ENCODE measurements at regions not wholly inside any gene's neighbourhood (a gene's known extent, or its start where the extent isn't known, plus 50 kb on each side); places are given as distances from the start of the nearest gene placed in this dataset.

DNA sequence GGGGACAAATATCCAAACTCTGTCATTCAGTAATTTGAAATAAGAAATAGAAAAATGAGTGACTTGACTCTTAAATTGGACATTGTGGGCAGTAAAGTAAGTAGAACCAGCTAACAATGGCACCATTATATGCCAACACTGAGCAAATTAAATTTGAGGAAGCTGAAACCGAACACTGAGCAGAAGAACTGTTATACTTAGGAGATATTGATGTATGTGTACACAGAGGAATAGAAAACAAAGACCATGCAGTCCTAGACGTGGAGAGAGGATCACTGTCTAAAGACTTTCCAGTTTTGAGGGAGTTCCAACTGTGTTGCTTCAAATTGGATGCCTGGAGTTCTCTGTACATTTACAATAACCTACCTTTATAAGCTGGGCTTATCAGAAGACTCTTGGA is 427.0 kb upstream of the EYS start:
- H3K9me3 ChIP-seq: no peaks in the 10 kb centered on the region
- no peak for TF ChIP-seq CTCF (IDR thresholded peaks at IDR 0.05)
- no peak for TF ChIP-seq POLR2A (IDR thresholded peaks at IDR 0.05)
- no peak for TF ChIP-seq POLR2AphosphoS5 (IDR thresholded peaks at IDR 0.05)
- TF ChIP-seq EP300 (IDR thresholded peaks at IDR 0.05; ENCODE audit: low read depth): no peak
- H3K36me3 ChIP-seq: no peaks in the 10 kb centered on the region
- intact Hi-C loops (cut with DNase I; ENCODE audit: low total_unique reads) (no loop called here), in situ Hi-C loops (cut with MboI; ENCODE audit: low pct_ligation_motif_present in 1 of 4, low pct_unique_long_range_greater_than_20kb in 1 of 4, low sequenced_read_pairs in 3 of 4) (no loop called here)
- H3K4me3 ChIP-seq: no peak overlapping the region
- H3K27me3 ChIP-seq: no peaks in the 10 kb centered on the region
- H3K4me1 ChIP-seq: no peaks in the 10 kb centered on the region
- H3K27ac ChIP-seq: no peak overlapping the region
- 38 to 52% methylated on average over 2 of the region's 2 CpGs for WGBS, 2 donors (ENCODE audit: low coverage in 1 of 2)
- no peak for DNase-seq

GRCh38 chr6:66128656-66129055 is 421.6 kb upstream of the EYS start:
- intact Hi-C loops (cut with DNase I; ENCODE audit: low total_unique reads): no loop called here
- in situ Hi-C loops (cut with MboI; ENCODE audit: low pct_ligation_motif_present in 1 of 4, low pct_unique_long_range_greater_than_20kb in 1 of 4, low sequenced_read_pairs in 3 of 4): no loop called here
- TF ChIP-seq POLR2A (IDR thresholded peaks at IDR 0.05): no peak
- TF ChIP-seq CTCF (IDR thresholded peaks at IDR 0.05): no peak
- TF ChIP-seq EP300 (IDR thresholded peaks at IDR 0.05; ENCODE audit: low read depth): no peak
- TF ChIP-seq POLR2AphosphoS5 (IDR thresholded peaks at IDR 0.05): no peak
- Histone ChIP-seq H3K27ac (no peak overlapping the region), H3K27me3 (no peaks in the 10 kb centered on the region), H3K36me3 (no peaks in the 10 kb centered on the region), H3K9me3 (peaks cover 0 to 4% of the 10 kb centered on the region in 2 donors), H3K4me3 (no peak overlapping the region), H3K4me1 (no peaks in the 10 kb centered on the region)
- 33 to 92% methylated on average over 1 of the region's 1 CpG for WGBS, 2 donors (ENCODE audit: low coverage in 1 of 2)
- DNase-seq: no peak

GRCh38 chr6:66128243-66128642 is 421.2 kb upstream of the EYS start:
- H3K27me3 ChIP-seq: no peaks in the 10 kb centered on the region
- H3K9me3 ChIP-seq: peaks cover 0 to 4% of the 10 kb centered on the region in 2 donors
- no peak overlapping the region for H3K4me3 ChIP-seq
- no peak overlapping the region for H3K27ac ChIP-seq
- intact Hi-C loops (cut with DNase I; ENCODE audit: low total_unique reads): no loop called here
- DNase-seq: no peak
- in situ Hi-C loops (cut with MboI; ENCODE audit: low pct_ligation_motif_present in 1 of 4, low pct_unique_long_range_greater_than_20kb in 1 of 4, low sequenced_read_pairs in 3 of 4): no loop called here
- no peak for TF ChIP-seq CTCF (IDR thresholded peaks at IDR 0.05)
- no peak for TF ChIP-seq POLR2AphosphoS5 (IDR thresholded peaks at IDR 0.05)
- no peak for TF ChIP-seq EP300 (IDR thresholded peaks at IDR 0.05; ENCODE audit: low read depth)
- TF ChIP-seq POLR2A (IDR thresholded peaks at IDR 0.05): no peak
- no peaks in the 10 kb centered on the region for H3K36me3 ChIP-seq
- H3K4me1 ChIP-seq: no peaks in the 10 kb centered on the region
- 40 to 48% methylated on average over 2 of the region's 2 CpGs for WGBS, 2 donors (ENCODE audit: low coverage in 1 of 2)

DNA sequence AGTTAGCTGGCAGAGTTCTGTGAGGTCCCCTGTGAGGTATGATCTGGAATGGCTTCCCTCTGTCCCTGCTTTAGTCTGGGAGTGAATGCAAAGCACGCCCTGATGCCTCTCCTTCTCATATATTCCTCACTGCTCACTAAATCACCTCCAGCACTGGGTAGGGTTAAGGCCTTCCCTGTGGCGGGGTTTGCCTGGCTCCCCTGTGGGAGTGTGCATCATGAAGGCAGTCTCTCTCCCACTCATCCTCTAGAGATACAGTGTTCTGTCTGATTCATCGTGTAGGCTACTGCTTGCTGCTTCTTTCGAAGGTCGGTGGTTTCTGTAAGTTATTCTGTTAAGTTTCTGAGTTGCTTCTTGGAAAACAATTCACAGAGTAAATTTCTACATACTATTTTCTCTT is 420.0 kb upstream of the EYS start:
- in situ Hi-C loops (cut with MboI; ENCODE audit: low pct_ligation_motif_present in 1 of 4, low pct_unique_long_range_greater_than_20kb in 1 of 4, low sequenced_read_pairs in 3 of 4) (no loop called here), intact Hi-C loops (cut with DNase I; ENCODE audit: low total_unique reads) (no loop called here)
- Histone ChIP-seq H3K36me3 (no peaks in the 10 kb centered on the region), H3K4me3 (no peak overlapping the region), H3K4me1 (no peaks in the 10 kb centered on the region), H3K9me3 (peaks cover 0 to 4% of the 10 kb centered on the region in 2 donors), H3K27me3 (no peaks in the 10 kb centered on the region), H3K27ac (no peak overlapping the region)
- 75 to 92% methylated on average over 4 to 5 of the region's 5 CpGs for WGBS, 2 donors (ENCODE audit: low coverage in 1 of 2)
- DNase-seq: no peak
- TF ChIP-seq EP300 (IDR thresholded peaks at IDR 0.05; ENCODE audit: low read depth): no peak
- TF ChIP-seq POLR2AphosphoS5 (IDR thresholded peaks at IDR 0.05): no peak
- TF ChIP-seq POLR2A (IDR thresholded peaks at IDR 0.05): no peak
- TF ChIP-seq CTCF (IDR thresholded peaks at IDR 0.05): no peak
